Forelimb muscle (tissue), 1 donor: ENCODE measurements at regions not wholly inside any gene's neighbourhood (a gene's known extent, or its start where the extent isn't known, plus 50 kb on each side); places are given as distances from the start of the nearest gene placed in this dataset.

ENCODE experiments used
- DNase-seq: peaks from one replicate; pipeline ENCODE4 v3.0.0-alpha.2; 2013; ENCODE audit warnings: low read depth

DNA sequence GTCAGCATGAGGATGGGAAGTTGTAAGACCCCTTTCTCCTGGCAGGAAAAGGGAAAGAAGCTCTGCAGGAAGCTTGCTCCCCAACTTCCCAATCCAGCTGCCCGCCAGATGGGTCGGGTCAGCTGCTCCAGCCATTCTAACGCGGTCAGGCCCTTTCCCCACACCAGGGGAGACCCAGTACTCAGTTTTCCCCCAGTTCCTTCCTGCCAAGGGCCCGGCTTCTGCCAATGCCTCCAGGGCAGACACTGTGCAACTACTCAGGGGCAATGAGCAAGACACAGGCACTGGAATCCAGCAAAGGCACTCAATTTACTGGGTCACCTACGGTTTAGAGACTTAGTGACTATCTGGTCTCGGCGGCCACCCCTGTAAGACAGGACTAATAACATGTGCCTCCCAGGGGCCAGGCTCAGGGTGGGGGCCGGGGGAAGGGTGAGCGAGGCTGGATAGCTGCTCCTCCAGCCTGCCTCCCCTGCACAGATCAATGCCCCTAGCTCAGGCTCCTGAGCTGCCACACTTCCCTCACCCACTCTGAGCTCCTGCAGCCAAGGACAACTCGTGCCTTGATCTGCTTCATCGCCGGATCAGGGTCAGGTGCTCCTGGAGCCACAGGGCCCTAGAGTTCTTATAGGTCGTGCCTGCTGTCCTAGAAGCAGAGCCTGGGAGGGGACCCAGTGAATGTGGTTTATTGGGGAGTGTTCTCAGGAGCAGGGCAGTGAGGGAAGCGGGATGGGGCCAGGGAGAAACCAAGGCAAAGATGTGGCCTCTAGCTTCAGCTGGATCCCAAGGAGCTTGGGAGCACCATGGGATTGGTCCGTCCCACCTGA, 171.1 kb downstream of the ZFP36L2 start:
- no peak for DNase-seq

DNA sequence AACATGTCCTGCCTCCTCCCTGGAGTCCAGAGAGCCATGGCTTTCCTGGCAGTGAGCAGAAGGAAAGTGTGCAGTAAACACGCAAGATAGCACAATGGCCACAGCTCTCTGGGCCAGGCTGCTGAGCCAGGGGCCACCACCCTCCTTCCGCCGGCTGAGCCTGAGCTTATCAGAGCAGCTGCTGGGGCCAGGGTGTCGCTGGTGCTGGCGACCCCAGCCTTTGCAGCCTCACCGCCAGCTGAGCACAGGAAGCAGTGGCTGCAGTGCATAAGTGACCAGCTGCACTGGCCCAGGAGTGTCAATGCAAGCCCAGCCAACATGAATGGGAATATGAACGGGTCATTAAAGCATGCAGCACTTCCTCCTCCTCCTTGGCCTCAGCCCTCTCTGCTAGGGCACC, 172.0 kb downstream of the ZFP36L2 start:
- DNase-seq = no peak

DNA sequence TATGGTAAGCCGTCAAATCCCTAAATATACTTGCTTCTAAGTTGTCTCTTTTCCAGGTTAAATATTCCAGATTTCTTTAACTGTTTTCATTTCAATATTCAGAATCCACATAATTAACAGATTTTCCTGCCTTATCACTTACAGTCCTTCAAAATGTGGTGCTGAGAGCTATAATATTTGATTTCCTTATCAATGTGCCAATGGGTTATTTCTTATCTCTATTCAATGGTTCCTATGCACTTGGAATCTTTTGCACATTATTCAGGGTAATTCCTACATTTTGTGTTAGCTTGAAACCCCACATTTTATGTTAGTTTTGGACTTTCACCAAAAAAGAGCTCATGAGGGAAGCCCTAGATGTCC, 173.5 kb downstream of the ZFP36L2 start:
- no peak for DNase-seq

DNA sequence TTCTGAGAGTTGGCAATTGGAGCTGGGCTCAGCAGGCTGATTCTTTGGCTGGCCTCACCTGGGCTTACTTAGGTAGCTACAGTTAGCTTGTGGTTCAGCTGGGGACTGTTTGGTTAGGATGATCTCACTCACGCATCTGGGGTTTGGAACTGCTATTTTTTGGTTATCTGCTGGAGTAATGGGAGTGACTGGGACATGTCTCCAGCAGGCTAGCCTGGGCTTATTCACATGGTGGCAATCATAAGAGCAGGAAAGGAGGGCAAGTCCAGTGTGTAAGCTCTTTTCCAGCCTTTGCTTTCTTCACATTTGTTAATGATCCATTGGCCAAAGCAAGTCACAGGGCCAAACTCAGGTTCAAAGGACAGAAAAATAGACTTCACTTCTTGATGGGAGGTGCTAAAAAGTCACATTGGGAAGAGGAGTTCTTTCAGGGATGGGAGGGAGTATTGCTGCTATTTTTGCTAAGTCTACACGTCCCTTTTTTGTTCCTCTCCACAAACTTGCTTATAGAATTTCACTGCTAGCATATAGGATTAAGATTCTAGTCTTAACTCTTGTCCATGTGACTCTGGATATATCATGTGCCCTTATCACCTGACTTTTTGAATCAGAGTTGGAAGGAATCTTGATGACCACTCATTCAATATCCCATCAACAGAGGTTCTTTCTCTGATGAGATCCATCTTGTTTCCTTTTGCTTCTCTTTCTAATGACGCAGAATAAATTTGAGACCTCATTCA, 174.0 kb downstream of the ZFP36L2 start:
- no peak for DNase-seq

DNA sequence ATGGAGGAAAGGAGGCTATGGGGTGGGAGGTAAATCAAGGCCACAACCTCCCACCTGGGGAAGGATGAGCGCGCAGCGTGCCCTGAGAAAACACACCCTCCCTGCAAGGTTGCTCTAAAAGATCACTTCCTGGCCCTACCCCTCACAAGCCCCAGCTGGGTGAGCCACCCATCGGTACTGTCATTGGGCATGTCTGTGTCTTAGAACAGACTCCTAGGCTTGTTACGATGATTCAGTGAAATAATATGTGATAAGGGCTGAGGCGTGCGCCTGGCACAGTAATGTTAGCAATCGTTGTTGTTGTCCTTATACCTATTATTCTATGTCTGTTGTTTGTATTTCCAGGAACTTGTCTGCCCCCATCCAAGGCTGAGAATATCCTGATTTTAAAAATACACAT, 175.1 kb downstream of the ZFP36L2 start:
- DNase-seq = no peak

DNA sequence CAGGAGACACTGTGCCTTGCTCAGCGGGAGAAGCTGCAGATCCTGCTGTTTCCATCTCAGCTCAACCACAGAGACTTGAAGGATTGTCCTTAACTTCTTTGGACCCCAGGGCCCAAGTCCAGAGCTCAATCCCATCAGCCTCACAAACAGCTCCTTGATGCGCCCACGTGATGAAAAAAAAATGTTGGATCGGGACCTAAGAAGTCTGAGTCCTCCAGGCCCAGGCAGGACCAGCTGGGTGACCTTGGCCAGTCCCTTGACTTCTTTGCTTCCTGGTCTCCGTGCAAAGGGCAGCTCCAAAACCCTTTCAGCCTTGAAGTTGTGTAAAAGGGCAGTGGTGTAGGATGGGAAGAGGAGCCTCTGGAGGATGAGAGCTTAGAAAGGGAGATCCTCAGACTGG, 175.5 kb downstream of the ZFP36L2 start:
- DNase-seq = no peak

DNA sequence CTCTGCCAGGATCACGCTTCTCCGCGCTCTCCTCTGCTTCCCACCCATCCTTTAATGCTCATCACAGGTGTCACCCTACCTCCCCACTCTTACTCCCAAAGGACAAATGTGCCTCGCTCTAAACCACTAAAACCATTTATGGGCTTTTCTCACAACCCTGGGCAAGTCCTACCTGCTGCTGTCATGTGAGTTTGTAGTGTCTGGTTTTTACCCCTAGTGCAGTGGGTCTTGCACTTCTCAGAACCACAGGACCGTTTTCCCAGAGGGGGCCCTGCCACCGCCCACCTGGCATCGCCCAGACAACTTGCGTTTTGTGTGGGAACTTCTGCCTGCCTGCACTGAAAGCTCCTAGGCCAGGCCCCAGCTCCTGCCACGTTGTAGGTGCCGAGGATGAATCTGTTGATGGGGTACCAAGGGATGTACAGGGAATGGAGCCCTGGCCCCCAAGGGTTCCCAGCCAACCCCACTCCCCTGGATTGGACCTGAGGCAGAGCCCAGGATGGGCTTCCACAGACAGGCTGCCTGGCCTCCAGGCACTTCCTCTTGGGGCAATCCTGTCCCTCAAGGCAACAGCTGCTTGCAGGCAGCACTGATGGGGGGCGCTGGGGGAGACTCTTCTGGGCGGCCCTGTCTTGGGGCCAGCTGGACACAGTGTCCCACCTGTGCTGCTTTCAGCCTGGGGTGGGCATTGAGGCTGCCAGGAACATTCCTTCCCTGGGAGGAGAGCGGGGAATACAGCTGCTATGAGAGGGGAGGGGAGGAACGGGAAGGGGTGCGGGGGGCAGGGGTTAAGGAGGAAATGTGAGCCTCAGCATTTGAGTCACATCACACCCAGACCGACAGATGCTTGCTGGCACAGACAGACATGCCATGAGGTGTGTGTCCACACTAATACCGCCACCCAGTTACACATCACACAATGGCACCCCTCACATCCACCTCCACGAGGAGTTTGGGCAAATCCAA, 176.3 kb downstream of the ZFP36L2 start:
- no peak for DNase-seq

DNA sequence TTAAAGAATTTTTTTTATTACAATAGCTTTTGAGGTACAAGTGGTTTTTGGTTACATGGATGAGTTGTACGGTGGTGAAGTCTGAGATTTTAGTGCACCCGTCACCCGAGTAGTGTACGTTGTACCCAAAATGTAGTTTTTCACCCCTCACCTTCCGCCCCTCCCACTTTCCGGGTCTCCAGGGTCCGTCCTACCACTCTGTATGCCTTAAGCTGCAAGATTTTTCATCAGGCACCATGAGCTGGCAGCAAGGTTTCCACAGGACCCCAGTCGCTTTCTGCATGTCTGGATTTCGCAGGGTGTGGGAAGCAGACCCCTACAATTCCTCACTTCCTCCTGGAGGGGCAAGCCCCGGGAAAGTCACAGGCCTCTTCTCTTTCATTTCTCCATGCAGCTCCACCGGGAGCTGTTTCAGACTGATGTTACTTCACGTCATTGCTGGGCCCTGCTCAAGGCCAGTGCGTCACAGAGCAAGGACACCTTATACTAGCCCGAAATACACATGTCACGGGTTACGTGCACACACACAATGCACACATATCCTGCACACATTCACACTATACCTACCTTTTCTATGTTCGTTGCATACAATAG, 179.1 kb downstream of the ZFP36L2 start:
- no peak for DNase-seq

DNA sequence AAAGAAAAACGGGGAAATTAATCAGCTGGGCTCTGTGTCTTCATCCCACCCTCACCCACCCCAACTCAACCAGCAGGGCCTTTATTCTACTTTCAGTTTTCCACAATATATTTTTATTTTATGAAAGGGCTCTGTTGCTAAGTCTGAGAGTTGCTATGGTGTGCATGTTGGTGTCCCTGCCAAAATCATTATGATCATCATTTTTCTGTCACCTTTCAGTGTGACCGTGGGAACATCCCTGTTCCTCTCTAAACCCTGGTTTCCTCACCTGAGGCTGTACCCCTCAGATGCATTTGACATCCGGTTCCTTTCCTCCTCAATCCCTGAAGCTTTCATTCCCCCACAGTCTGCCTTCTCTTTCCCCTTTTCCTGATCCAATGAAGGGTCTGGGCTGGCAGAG, 180.5 kb downstream of the ZFP36L2 start:
- no peak for DNase-seq

DNA sequence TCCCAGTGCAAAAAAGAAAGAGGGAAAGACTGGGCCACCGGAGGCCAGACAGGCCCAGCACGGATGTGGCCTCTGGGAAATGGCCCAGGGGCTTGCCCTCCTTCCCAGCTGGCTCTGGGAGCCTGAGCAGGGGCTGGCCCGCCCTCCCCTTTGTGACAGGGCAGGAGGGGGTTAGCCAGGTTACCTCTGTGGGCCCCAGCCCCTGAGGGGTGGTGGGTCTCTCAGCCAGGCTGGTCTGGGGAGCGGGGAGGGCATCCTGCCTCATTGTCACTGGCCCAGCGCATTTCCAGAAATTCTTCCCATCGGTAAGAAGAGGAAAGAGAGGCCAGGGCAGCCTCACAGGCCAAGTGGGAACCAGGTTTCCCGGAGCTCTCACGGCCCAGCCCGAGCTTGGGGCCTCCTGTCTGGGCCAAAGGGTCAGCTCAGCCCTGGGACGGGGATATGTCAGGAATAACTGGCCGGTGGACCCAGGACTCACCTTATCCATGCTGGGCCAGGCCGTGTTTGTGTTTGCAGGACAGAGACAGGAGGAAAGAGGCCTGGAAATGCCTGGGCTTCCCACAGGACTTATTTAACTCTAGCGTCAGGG, 182.2 kb downstream of the ZFP36L2 start:
- DNase-seq = no peak

DNA sequence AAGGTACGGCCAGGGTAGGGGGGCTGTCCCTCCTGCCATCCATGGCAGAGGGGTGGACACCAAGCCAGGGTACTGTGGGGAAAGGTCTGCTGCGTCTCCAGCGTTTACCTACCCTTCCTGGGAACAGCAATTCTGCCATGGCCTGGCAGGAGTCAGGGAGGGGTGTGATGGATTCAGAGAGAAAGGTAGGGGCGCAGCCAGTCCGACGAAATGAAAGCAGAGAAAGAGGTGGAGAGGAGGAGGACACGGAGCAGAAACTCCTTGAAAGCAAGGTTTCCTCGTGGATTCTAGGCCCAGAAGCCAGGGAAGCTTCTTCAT, 182.9 kb downstream of the ZFP36L2 start:
- no peak for DNase-seq

DNA sequence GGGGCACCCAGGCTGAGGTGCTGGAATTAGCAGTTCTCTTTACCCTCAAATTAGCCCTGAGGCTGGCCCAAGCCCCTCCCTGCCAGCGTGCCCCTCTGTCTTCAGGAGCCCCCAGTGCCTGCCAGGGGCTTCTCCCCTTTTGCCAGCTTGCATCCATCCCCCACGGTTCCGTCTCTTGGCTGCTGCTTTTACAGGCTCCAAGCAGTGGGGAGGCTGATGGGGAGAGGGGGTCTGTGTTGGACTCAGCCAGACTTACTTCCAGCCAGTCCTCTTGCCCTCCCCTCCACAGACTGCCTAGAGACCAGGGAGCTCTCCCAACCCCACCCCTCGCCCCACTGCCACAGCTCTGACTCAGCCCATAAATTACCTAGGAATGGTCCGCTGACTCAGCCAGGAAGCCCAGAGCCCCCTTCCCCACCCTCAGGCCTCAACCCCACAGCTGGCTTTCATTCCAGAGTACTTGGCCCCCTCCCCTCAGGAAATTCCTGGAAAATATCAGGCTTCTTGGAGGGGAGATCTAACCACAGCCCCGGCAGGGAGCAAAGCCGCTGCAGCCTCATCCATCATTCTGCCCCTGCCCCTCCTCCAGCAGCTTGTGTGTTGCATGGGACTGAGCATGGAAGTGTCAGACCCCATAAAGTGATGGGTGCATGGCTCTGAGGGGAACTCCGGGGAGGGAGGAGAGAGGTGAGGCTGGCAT, 184.6 kb downstream of the ZFP36L2 start:
- DNase-seq = no peak

DNA sequence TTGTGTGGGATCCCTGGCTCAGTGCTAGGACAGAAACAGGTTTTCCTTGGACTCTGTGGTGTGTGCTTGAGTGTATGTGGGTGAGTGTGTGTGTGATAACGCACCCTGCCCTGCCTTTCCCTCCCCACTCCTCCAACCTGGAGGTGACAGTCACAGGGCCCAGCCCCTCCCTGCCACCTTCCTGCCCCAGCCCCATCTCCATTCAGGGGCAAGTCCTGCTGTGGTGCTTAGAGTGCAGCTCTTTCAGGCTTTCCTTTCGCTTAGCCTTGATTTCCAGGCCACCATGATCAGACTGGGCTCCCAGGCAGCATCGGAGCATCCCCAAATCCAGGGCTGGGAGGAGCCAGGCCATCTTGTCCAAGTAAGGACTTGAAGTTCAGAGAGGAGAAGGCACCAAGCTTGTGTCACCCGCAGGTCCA, 185.2 kb downstream of the ZFP36L2 start:
- no peak for DNase-seq

DNA sequence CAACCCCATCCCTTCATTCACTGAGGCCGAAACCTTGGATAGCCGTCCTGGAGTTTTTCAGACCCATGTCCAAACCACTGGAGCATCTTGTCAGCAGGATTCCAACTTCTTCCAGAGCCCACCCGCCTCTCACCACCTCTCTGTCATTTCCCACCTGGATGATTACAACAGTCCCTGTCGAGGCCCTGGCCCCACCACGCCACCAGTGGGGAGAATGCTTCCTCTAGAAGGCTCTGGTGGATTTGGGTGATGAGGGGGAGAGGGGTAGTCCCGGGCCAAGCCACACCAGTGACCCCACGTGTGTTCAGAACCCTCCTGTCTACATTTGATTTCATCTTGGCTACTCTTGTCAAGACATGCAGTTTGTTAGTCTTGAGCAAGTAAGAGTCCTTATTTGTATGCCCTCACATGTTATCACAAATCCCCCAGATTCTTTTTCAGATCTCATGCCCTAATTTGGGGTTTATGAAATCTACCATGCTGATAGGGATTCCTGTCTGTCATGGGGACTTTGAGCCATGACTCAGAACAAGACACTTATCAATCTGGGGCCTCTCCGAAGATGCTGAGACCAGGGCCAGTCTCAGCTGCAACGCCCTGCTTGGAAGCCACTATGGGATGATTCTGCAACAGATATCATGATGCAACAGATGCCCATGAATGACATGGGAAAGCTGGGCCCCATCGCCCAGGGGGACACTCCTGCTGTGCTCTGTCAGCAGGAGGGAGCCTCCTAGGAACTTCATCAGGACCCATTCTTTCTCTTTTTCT, 186.1 kb downstream of the ZFP36L2 start:
- DNase-seq = no peak

DNA sequence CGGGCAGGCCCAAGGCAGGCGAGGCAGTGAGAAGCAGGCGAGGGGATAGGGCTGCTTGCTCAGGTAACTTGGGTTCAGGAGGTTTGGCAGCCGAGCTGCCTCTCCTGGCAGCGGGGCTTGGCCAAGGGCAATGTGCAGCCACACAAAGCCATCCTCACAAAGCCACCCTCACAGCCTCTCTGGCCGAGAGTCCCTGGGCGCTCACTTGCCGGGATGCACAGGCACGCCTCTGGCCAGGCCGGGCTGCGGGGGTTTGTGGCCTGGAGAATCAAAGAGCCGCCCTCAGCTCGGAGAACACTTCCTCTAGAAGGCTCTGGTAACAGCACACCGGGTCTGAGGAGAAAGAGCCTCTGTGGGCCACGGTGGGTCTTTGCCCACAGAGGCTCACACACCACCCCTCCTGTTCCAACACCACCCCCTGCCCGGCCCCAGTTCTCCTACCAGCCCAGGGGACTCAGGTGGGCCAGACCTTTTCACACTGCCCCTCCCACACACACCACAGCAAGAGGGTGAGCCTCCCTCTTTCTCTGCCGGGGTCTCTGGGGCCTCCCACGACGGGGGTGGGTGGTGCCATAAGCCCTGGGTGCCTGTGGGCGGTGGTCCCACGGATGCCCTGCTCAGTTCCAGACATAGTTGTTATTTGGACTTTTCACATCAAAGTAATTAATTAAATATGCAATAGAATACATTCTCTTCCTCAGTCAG, 186.9 kb downstream of the ZFP36L2 start:
- no peak for DNase-seq

DNA sequence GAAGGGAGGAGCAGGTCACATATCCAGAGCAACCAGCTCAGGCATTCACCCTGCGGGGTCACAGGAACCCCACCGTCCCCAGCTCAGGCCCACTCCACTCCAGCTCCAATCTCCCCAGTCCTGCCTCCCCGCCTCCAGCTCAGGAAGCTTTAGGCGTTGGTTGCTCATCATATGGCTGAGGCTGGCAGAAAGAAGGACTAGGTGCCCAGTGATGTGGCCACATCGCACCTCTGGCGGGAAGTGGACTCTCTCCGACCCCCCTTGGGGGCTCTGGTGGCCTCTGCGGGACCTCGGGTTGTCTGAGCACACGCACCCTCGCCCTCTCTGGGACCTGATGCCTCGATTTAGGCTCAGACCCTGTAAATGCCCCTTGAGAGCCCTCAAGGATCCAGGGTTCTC, 187.7 kb downstream of the ZFP36L2 start:
- no peak for DNase-seq

DNA sequence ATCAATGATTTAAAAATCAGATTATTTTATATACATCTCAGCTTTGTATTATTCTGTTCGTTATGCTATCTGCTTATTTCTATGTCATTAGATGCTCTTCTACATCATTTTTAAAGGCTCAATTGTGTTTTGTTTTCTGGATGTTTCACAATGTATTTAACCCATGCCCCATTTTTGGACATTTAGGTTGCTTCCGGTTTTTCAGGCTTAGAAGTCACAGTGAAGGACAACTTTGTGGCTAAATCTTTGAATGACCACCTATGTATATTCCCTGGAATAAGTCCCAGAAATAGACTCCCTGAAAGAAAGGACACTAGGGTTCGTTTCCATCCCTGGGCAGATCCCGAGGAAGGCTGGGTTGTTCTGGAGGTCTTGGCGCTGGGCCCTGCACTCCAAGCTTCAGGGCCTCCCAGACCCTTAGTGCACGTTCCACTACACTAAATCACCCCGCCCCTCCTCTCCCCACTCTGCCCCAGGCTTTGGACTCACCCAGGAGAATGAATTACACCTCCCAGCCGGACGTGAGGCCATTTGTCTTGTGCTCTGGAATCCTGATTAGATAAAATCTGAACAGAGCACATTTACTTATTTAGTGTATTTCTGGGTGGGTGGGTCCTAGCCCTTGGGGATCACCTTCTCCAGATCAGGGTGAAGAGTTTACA, 188.2 kb downstream of the ZFP36L2 start:
- DNase-seq = no peak

DNA sequence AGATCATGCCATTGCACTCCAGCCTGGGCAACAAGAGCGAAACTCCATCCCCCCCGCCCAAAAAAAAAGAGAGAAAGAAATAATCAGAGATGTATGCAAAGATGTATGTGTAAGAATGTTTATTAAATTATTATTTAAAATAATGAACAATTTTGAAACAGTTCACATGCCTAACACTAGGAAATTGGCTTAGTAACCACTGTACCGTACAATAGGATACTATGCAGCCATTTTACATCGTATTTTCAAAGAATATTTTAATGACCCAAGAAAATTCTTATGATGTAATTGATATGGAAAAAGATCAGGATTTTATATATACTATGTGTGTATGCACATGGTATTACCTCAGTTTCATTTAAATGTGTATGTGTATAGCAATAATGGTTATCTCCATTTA, 190.5 kb downstream of the ZFP36L2 start:
- DNase-seq = no peak

DNA sequence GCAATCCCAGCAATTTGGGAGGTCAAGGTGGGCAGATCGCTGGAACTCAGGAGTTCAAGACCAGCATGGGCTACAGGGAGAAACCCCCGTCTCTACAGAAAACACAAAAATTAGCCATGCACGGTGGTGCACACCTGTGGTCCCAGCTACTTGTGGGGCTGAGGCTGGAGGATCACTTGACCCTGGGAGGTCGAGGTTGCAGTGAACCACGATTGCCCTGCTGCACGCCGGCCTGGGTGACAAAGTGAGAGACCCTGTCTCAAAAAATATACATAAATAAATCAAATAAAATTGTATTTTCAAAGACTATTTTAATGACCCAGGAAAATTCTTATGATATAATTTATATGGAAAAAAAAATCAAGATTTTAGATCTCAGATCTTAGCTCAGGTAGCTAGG, 191.5 kb downstream of the ZFP36L2 start:
- no peak for DNase-seq
